ENCODE measurements at regions not wholly inside any gene's neighbourhood (a gene's known extent, or its start where the extent isn't known, plus 50 kb on each side); places are given as distances from the start of the nearest gene placed in this dataset.
A peak's percentile ranks its signal among the peaks of the same experiment; 100 is the strongest.

DNA sequence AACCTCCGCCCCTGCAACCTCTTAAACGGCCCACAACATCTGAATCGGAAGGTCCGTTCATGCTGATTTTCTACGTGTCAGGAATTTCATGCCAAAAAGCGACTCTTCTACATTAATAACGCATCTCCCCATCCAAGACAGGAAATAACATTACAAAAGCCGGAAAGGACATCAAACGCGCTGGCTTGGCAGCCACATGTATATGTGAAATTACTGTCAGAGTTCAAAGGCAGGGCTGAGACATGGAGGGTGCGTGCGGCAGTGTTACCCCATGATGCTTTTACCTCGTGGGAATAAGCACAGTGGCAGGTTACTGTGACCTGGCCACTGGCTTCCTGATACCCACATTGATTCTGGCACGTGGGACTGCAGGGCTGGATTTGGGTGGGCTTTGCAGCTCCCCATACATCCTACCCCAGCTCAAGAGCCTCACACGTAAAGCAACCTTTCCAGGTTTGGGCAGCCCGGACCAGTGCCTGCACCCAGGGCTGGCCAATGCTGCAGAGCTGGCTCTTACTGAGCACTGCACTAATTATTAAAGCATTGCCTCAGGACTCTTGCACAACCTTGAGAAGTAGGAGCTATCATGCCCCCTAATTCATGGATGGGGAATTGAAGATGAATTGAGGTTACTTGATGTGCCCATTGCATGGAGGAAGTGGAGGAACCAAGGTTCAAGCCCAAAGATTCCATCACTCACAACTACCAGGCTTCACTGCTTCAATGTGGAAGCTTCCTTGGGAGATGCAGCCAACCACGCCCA is 120.6 kb upstream of the FOXF1 start:
- H3K9me3 ChIP-seq (ENCODE audit: insufficient read depth, low read depth, low read length): peaks cover 8% of the 10 kb centered on the region
- H3K27me3 ChIP-seq (ENCODE audit: insufficient read depth, low read length): no peaks in the 10 kb centered on the region
- Mint-ChIP-seq H3K27me3 (ENCODE audit: low read depth, unreplicated experiment) (peaks cover 3% of the 10 kb centered on the region), H3K4me3 (ENCODE audit: unreplicated experiment) (no peak overlapping the region), H3K4me1 (ENCODE audit: low read depth, unreplicated experiment) (peaks cover 22% of the 10 kb centered on the region), H3K36me3 (ENCODE audit: low read depth, unreplicated experiment) (no peaks in the 10 kb centered on the region), H3K27ac (ENCODE audit: unreplicated experiment) (no peak overlapping the region), H3K9me3 (ENCODE audit: unreplicated experiment) (peaks cover 3% of the 10 kb centered on the region)
- no peaks in the 10 kb centered on the region for H3K79me2 ChIP-seq (ENCODE audit: insufficient read depth, low read length)
- no peak overlapping the region for H3K9ac ChIP-seq (ENCODE audit: low read length)
- DNase-seq (ENCODE audit: low read depth) (no peak), FAIRE-seq (no peak)
- no peak for TF ChIP-seq EZH2 (IDR thresholded peaks at IDR 0.05; ENCODE audit: insufficient read depth, low read length)
- TF ChIP-seq, protein P1, sequence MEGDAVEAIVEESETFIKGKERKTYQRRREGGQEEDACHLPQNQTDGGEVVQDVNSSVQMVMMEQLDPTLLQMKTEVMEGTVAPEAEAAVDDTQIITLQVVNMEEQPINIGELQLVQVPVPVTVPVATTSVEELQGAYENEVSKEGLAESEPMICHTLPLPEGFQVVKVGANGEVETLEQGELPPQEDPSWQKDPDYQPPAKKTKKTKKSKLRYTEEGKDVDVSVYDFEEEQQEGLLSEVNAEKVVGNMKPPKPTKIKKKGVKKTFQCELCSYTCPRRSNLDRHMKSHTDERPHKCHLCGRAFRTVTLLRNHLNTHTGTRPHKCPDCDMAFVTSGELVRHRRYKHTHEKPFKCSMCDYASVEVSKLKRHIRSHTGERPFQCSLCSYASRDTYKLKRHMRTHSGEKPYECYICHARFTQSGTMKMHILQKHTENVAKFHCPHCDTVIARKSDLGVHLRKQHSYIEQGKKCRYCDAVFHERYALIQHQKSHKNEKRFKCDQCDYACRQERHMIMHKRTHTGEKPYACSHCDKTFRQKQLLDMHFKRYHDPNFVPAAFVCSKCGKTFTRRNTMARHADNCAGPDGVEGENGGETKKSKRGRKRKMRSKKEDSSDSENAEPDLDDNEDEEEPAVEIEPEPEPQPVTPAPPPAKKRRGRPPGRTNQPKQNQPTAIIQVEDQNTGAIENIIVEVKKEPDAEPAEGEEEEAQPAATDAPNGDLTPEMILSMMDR (IDR thresholded peaks at IDR 0.05; ENCODE audit: insufficient read depth, low read depth, low read length): no peak
- no peaks in the 10 kb centered on the region for H3K36me3 ChIP-seq (ENCODE audit: insufficient read depth, low read length)
- H4K20me1 ChIP-seq (ENCODE audit: insufficient read depth, low read length): no peaks in the 10 kb centered on the region
- peaks cover 28% of the 10 kb centered on the region for H3K4me1 ChIP-seq (ENCODE audit: insufficient read depth, low read length)
- H3K4me2 ChIP-seq (ENCODE audit: low read length): no peak overlapping the region
- no peak overlapping the region for H3K4me3 ChIP-seq (ENCODE audit: insufficient read depth, low read depth, low read length)
- no peak overlapping the region for H3K27ac ChIP-seq (ENCODE audit: low read depth, low read length)
- H2AFZ ChIP-seq (ENCODE audit: low read depth, low read length): no peak overlapping the region

DNA sequence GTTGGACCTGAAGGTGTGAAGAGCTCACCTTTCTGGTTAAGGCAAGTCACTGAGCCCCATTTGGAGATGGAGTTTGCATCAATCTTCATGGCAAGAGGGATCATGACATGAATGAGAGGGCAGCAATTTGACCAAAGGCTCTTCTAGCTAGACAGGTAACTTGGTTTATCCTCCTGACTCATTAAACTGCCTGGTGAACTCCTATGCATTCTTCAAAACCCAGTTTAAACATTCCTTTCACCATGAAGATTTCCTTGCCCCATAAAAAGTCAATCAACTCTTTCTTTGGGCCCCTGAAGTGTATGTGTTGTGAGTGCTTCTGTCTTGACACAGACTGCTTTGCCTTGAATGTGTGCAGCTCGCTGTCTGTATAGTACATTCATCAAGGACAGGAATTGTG is 120.0 kb upstream of the FOXF1 start:
- H3K27me3 Mint-ChIP-seq (ENCODE audit: low read depth, unreplicated experiment): peaks cover 3% of the 10 kb centered on the region
- DNase-seq (ENCODE audit: low read depth) (no peak), FAIRE-seq (no peak)
- H3K9me3 Mint-ChIP-seq (ENCODE audit: unreplicated experiment): peaks cover 3% of the 10 kb centered on the region
- H3K4me3 Mint-ChIP-seq (ENCODE audit: unreplicated experiment): no peak overlapping the region
- Histone ChIP-seq H3K9me3 (ENCODE audit: insufficient read depth, low read depth, low read length) (peaks cover 8% of the 10 kb centered on the region), H4K20me1 (ENCODE audit: insufficient read depth, low read length) (no peaks in the 10 kb centered on the region), H3K27ac (ENCODE audit: low read depth, low read length) (no peak overlapping the region), H2AFZ (ENCODE audit: low read depth, low read length) (no peak overlapping the region), H3K79me2 (ENCODE audit: insufficient read depth, low read length) (no peaks in the 10 kb centered on the region), H3K4me2 (ENCODE audit: low read length) (no peak overlapping the region), H3K9ac (ENCODE audit: low read length) (no peak overlapping the region), H3K4me3 (ENCODE audit: insufficient read depth, low read depth, low read length) (no peak overlapping the region), H3K27me3 (ENCODE audit: insufficient read depth, low read length) (no peaks in the 10 kb centered on the region), H3K4me1 (ENCODE audit: insufficient read depth, low read length) (peaks cover 28% of the 10 kb centered on the region), H3K36me3 (ENCODE audit: insufficient read depth, low read length) (no peaks in the 10 kb centered on the region)
- H3K27ac Mint-ChIP-seq (ENCODE audit: unreplicated experiment): no peak overlapping the region
- peaks cover 24% of the 10 kb centered on the region for H3K4me1 Mint-ChIP-seq (ENCODE audit: low read depth, unreplicated experiment)
- TF ChIP-seq, protein P1 (IDR thresholded peaks at IDR 0.05; ENCODE audit: insufficient read depth, low read depth, low read length): no peak
- TF ChIP-seq EZH2 (IDR thresholded peaks at IDR 0.05; ENCODE audit: insufficient read depth, low read length): no peak
- H3K36me3 Mint-ChIP-seq (ENCODE audit: low read depth, unreplicated experiment): no peaks in the 10 kb centered on the region

DNA sequence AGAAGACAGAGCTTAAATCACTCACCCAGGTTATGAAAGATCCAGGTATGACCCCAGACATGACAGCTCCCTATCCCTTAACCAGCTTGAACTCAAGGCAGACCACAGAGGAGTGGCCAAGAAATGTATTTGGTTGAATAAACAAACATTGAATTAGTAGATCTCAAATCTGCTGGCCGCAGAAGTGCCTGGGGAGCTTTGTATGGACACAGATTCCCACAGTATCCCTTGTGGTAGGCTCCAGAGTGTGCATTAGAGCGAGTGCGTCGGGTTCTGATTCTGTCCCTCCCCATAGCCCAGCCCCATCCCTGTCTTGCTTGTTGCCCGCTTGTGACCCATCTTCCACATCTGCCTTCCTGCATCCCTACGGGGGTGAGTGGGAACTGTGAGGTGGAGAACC is 118.8 kb upstream of the FOXF1 start:
- peaks cover 3% of the 10 kb centered on the region for H3K27me3 Mint-ChIP-seq (ENCODE audit: low read depth, unreplicated experiment)
- H3K4me1 Mint-ChIP-seq (ENCODE audit: low read depth, unreplicated experiment): peaks cover 27% of the 10 kb centered on the region
- Histone ChIP-seq H3K4me2 (ENCODE audit: low read length) (peak overlapping the region; percentile 64), H3K4me1 (ENCODE audit: insufficient read depth, low read length) (peaks cover 35% of the 10 kb centered on the region), H3K4me3 (ENCODE audit: insufficient read depth, low read depth, low read length) (no peak overlapping the region), H3K27me3 (ENCODE audit: insufficient read depth, low read length) (no peaks in the 10 kb centered on the region), H3K9me3 (ENCODE audit: insufficient read depth, low read depth, low read length) (peaks cover 8% of the 10 kb centered on the region), H3K36me3 (ENCODE audit: insufficient read depth, low read length) (no peaks in the 10 kb centered on the region), H3K9ac (ENCODE audit: low read length) (peak overlapping the region; percentile 44), H3K79me2 (ENCODE audit: insufficient read depth, low read length) (no peaks in the 10 kb centered on the region), H2AFZ (ENCODE audit: low read depth, low read length) (no peak overlapping the region), H4K20me1 (ENCODE audit: insufficient read depth, low read length) (no peaks in the 10 kb centered on the region), H3K27ac (ENCODE audit: low read depth, low read length) (peak overlapping the region; percentile 61)
- TF ChIP-seq EZH2 (IDR thresholded peaks at IDR 0.05; ENCODE audit: insufficient read depth, low read length): no peak
- TF ChIP-seq, protein P1 (IDR thresholded peaks at IDR 0.05; ENCODE audit: insufficient read depth, low read depth, low read length): no peak
- no peak overlapping the region for H3K27ac Mint-ChIP-seq (ENCODE audit: unreplicated experiment)
- H3K9me3 Mint-ChIP-seq (ENCODE audit: unreplicated experiment): peaks cover 3% of the 10 kb centered on the region
- H3K4me3 Mint-ChIP-seq (ENCODE audit: unreplicated experiment): no peak overlapping the region
- DNase-seq (ENCODE audit: low read depth) (peak; percentile 66), FAIRE-seq (no peak)
- no peaks in the 10 kb centered on the region for H3K36me3 Mint-ChIP-seq (ENCODE audit: low read depth, unreplicated experiment)

Measured in astrocyte (in vitro differentiated cells and primary cell).